GM18867 (cell line): ENCODE measurements at regions not wholly inside any gene's neighbourhood (a gene's known extent, or its start where the extent isn't known, plus 50 kb on each side); places are given as distances from the start of the nearest gene placed in this dataset.

Source experiments
- ATAC-seq: cut with Tn5 transposase; IDR thresholded peaks from one replicate; pipeline ENCODE4 v1.9.1; 2021; ENCODE audit warnings: mild to moderate bottlenecking, moderate library complexity; ENCODE audit not compliant: unreplicated experiment

GRCh38 chr1:90782046-90782445, 64.9 kb upstream of the BARHL2 start:
- ATAC-seq, result no peak

- no peak for ATAC-seq
Observed at GRCh38 chr1:90781534-90781933, 64.4 kb upstream of the BARHL2 start.

GRCh38 chr1:90780981-90781380, 63.9 kb upstream of the BARHL2 start:
- no peak for ATAC-seq

- no peak for ATAC-seq
Observed at GRCh38 chr1:90779573-90779972, 62.5 kb upstream of the BARHL2 start.

GRCh38 chr1:90778486-90778885, 61.4 kb upstream of the BARHL2 start:
- ATAC-seq, result no peak

GRCh38 chr1:90773812-90774211, 56.7 kb upstream of the BARHL2 start:
- no peak for ATAC-seq

GRCh38 chr1:90768826-90769225, 51.7 kb upstream of the BARHL2 start:
- no peak for ATAC-seq

- ATAC-seq, result no peak
Observed at GRCh38 chr1:90768098-90768497, 51.0 kb upstream of the BARHL2 start.
